ENCODE measurements at regions not wholly inside any gene's neighbourhood (a gene's known extent, or its start where the extent isn't known, plus 50 kb on each side); places are given as distances from the start of the nearest gene placed in this dataset.

DNA sequence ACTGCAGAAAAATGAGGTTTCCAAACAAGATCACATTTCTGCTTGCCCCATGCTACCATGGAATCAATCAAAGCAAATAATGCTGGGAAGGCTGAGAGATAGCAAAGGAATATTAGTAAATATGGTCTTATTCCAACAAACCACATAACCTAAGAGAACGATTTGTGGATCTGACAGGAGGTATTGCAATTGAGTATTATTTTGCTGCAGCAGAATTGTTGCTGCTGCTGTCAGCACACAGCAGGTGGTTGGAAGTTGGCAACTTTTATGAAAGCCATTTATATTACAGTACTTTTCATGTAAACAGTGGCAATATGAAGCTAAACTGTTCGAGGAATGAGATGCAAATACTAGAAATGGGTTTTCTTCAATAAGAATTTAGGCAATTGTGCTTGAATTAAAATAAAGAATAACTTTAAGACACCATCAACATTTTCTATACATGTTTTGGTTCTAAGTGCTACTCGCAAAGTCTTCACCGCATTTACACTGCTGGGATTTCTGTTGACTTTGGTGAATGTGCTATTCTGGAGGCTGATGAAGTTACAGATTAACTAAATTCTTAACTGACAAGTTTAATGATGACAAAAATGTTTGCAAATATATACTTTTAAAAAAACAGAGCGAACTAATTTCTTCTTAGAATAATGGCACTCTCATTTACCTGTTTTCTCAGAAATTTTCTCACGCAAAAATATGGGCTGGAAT, 1285.7 kb downstream of the CNTNAP5 start:
- Mint-ChIP-seq H3K36me3 (no peaks in the 10 kb centered on the region), H3K27ac (no peak overlapping the region), H3K4me3 (no peak overlapping the region), H3K9me3 (peaks cover 6 to 11% (median 7%) of the 10 kb centered on the region in 3 donors), H3K27me3 (no peaks in the 10 kb centered on the region), H3K4me1 (no peaks in the 10 kb centered on the region)
- CTCF ChIA-PET, result no interaction called here
- ATAC-seq (replicated peaks in 1 of 4), result no peak
- no peak overlapping the region for H3K27ac ChIP-seq (ENCODE audit: low read length)
- DNase-seq, result no peak
- POLR2A ChIA-PET, result no interaction called here
- no peak overlapping the region for H3K4me3 ChIP-seq (ENCODE audit: control insufficient read depth in 1 of 2, extremely low read depth in 1 of 2, low read length in 1 of 2)
- no CpG with 5 or more reads among the region's 6 CpGs for WGBS (ENCODE audit: insufficient coverage)
- no peaks in the 10 kb centered on the region for H3K27me3 ChIP-seq (replicated peaks in 1 of 2; ENCODE audit: control insufficient read depth in 2 of 2, extremely low read depth in 1 of 2, insufficient read depth in 2 of 2, low read length in 1 of 2)
- H3K4me1 ChIP-seq (ENCODE audit: control insufficient read depth in 1 of 2, extremely low read depth in 1 of 2, insufficient read depth in 2 of 2, low read length in 2 of 2), result no peaks in the 10 kb centered on the region
- no peaks in the 10 kb centered on the region for H3K9me3 ChIP-seq
- H3K36me3 ChIP-seq (ENCODE audit: control insufficient read depth in 2 of 2, extremely low read depth in 1 of 2, insufficient read depth in 1 of 2, low read length in 1 of 2), result no peaks in the 10 kb centered on the region

DNA sequence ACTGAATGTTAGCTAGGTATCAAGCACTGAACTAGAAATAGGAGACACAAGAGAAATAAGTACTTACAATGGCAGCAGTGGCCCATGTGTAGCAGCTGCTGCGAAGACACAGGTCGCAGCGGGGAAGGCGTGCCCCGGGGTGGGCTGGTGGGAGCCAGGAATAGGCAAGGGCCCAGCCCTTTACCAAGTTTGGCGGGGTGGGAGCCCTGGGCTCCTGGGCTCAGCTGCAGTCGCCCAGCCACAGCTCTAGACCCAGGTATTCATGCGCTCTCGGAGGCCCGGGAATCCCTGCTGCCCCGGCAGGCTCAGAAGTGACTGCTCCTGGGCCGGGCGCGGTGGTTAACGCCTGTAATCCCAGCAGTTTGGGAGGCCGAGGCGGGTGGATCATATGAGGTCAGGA, 1287.3 kb downstream of the CNTNAP5 start:
- peaks cover 3 to 11% (median 7%) of the 10 kb centered on the region in 3 donors for H3K9me3 Mint-ChIP-seq
- no peak overlapping the region for H3K4me3 Mint-ChIP-seq
- Histone ChIP-seq H3K36me3 (ENCODE audit: control insufficient read depth in 2 of 2, extremely low read depth in 1 of 2, insufficient read depth in 1 of 2, low read length in 1 of 2) (no peaks in the 10 kb centered on the region), H3K9me3 (no peaks in the 10 kb centered on the region), H3K27me3 (replicated peaks in 1 of 2; ENCODE audit: control insufficient read depth in 2 of 2, extremely low read depth in 1 of 2, insufficient read depth in 2 of 2, low read length in 1 of 2) (no peaks in the 10 kb centered on the region), H3K27ac (ENCODE audit: low read length) (no peak overlapping the region), H3K4me3 (ENCODE audit: control insufficient read depth in 1 of 2, extremely low read depth in 1 of 2, low read length in 1 of 2) (no peak overlapping the region), H3K4me1 (ENCODE audit: control insufficient read depth in 1 of 2, extremely low read depth in 1 of 2, insufficient read depth in 2 of 2, low read length in 2 of 2) (no peaks in the 10 kb centered on the region)
- WGBS (ENCODE audit: insufficient coverage), result 88% methylated on average over 11 of the region's 17 CpGs
- H3K27me3 Mint-ChIP-seq, result no peaks in the 10 kb centered on the region
- no peaks in the 10 kb centered on the region for H3K36me3 Mint-ChIP-seq
- DNase-seq (no peak), ATAC-seq (replicated peaks in 1 of 4) (no peak)
- no peak overlapping the region for H3K27ac Mint-ChIP-seq
- ChIA-PET CTCF (no interaction called here), POLR2A (no interaction called here)
- no peaks in the 10 kb centered on the region for H3K4me1 Mint-ChIP-seq

GRCh38 chr2:125313806-125314205, 1288.7 kb downstream of the CNTNAP5 start:
- DNase-seq, result no peak
- no peak for ATAC-seq (replicated peaks in 1 of 4)
- peaks cover 3 to 10% (median 8%) of the 10 kb centered on the region in 3 donors for H3K9me3 Mint-ChIP-seq
- H3K4me3 ChIP-seq (ENCODE audit: control insufficient read depth in 1 of 2, extremely low read depth in 1 of 2, low read length in 1 of 2), result no peak overlapping the region
- CTCF ChIA-PET, result no interaction called here
- H3K4me1 ChIP-seq (ENCODE audit: control insufficient read depth in 1 of 2, extremely low read depth in 1 of 2, insufficient read depth in 2 of 2, low read length in 2 of 2), result no peaks in the 10 kb centered on the region
- no peak overlapping the region for H3K4me3 Mint-ChIP-seq
- no peaks in the 10 kb centered on the region for H3K9me3 ChIP-seq
- H3K27ac Mint-ChIP-seq, result no peak overlapping the region
- H3K27ac ChIP-seq (ENCODE audit: low read length), result no peak overlapping the region
- H3K36me3 Mint-ChIP-seq, result no peaks in the 10 kb centered on the region
- POLR2A ChIA-PET, result no interaction called here
- H3K4me1 Mint-ChIP-seq, result no peaks in the 10 kb centered on the region
- H3K27me3 ChIP-seq (replicated peaks in 1 of 2; ENCODE audit: control insufficient read depth in 2 of 2, extremely low read depth in 1 of 2, insufficient read depth in 2 of 2, low read length in 1 of 2), result no peaks in the 10 kb centered on the region
- no peaks in the 10 kb centered on the region for H3K36me3 ChIP-seq (ENCODE audit: control insufficient read depth in 2 of 2, extremely low read depth in 1 of 2, insufficient read depth in 1 of 2, low read length in 1 of 2)
- H3K27me3 Mint-ChIP-seq, result no peaks in the 10 kb centered on the region
- 100% methylated on average over 1 of the region's 1 CpG for WGBS (ENCODE audit: insufficient coverage)

DNA sequence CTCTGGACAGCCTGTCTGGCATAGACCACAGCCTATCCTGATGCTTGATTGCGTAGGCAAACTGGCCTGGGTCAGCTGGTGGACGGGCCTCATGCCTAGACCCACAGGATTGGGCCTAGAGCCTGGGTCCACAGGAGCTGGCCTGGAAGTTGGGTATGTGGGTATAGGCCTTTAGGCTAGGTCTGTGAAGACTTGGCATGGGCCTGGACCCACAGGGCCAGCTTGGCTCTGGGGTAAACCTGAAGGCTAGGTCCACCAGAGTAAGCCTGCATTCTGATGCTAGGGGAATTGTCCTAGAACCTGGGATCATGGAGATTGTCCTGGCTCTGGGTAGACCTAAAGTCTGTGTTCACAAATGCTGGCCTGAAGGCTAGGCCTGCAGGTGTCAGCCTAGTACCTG, 1293.7 kb downstream of the CNTNAP5 start:
- POLR2A ChIA-PET, result no interaction called here
- CTCF ChIA-PET, result interaction anchor here in 1 of 2 donors (0.5 kb wide), 1 partner anchor 84 kb away, joined by 3 read pairs; no protein-coding TSS in a partner anchor

DNA sequence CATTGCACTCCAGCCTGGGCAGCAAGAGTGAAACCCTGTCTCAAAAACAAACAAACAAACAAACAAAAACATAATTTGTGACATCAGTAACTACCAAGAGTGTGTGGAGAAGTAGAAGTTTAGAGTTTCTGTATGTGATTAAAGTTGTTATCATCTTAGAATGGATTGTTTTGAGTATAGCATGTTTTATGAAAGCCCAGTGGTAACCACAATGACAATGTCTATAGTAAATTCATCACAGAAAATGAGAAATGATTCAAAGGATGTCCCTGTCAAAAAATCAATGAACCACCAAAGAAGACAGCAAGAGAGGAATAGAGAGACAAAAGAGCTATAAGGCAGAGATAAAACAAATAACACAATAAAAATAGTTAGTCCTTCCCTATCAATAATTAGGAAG, 1299.2 kb downstream of the CNTNAP5 start:
- Histone ChIP-seq H3K4me1 (ENCODE audit: control insufficient read depth in 1 of 2, extremely low read depth in 1 of 2, insufficient read depth in 2 of 2, low read length in 2 of 2) (no peaks in the 10 kb centered on the region), H3K27ac (ENCODE audit: low read length) (no peak overlapping the region), H3K36me3 (ENCODE audit: control insufficient read depth in 2 of 2, extremely low read depth in 1 of 2, insufficient read depth in 1 of 2, low read length in 1 of 2) (no peaks in the 10 kb centered on the region), H3K27me3 (replicated peaks in 1 of 2; ENCODE audit: control insufficient read depth in 2 of 2, extremely low read depth in 1 of 2, insufficient read depth in 2 of 2, low read length in 1 of 2) (no peaks in the 10 kb centered on the region), H3K4me3 (ENCODE audit: control insufficient read depth in 1 of 2, extremely low read depth in 1 of 2, low read length in 1 of 2) (no peak overlapping the region), H3K9me3 (no peaks in the 10 kb centered on the region)
- ChIA-PET POLR2A (no interaction called here), CTCF (no interaction called here)
- Mint-ChIP-seq H3K4me1 (no peaks in the 10 kb centered on the region), H3K4me3 (no peak overlapping the region), H3K36me3 (no peaks in the 10 kb centered on the region), H3K9me3 (peaks cover 6 to 16% (median 10%) of the 10 kb centered on the region in 3 donors), H3K27me3 (no peaks in the 10 kb centered on the region), H3K27ac (no peak overlapping the region)
- ATAC-seq (replicated peaks in 1 of 4) (no peak), DNase-seq (no peak)

More for the DNA sequence above, 1293.7 kb downstream of the CNTNAP5 start:
- 89% methylated on average over 1 of the region's 2 CpGs for WGBS (ENCODE audit: insufficient coverage)
- Histone ChIP-seq H3K27ac (ENCODE audit: low read length) (no peak overlapping the region), H3K9me3 (no peaks in the 10 kb centered on the region), H3K27me3 (replicated peaks in 1 of 2; ENCODE audit: control insufficient read depth in 2 of 2, extremely low read depth in 1 of 2, insufficient read depth in 2 of 2, low read length in 1 of 2) (no peaks in the 10 kb centered on the region), H3K36me3 (ENCODE audit: control insufficient read depth in 2 of 2, extremely low read depth in 1 of 2, insufficient read depth in 1 of 2, low read length in 1 of 2) (no peaks in the 10 kb centered on the region), H3K4me1 (ENCODE audit: control insufficient read depth in 1 of 2, extremely low read depth in 1 of 2, insufficient read depth in 2 of 2, low read length in 2 of 2) (no peaks in the 10 kb centered on the region), H3K4me3 (ENCODE audit: control insufficient read depth in 1 of 2, extremely low read depth in 1 of 2, low read length in 1 of 2) (no peak overlapping the region)
- H3K36me3 Mint-ChIP-seq, result no peaks in the 10 kb centered on the region
- H3K4me1 Mint-ChIP-seq, result no peaks in the 10 kb centered on the region
- H3K4me3 Mint-ChIP-seq, result no peak overlapping the region
- DNase-seq (no peak), ATAC-seq (replicated peaks in 1 of 4) (no peak)
- no peaks in the 10 kb centered on the region for H3K27me3 Mint-ChIP-seq
- H3K9me3 Mint-ChIP-seq, result peaks cover 10 to 15% (median 10%) of the 10 kb centered on the region in 3 donors
- H3K27ac Mint-ChIP-seq, result no peak overlapping the region

DNA sequence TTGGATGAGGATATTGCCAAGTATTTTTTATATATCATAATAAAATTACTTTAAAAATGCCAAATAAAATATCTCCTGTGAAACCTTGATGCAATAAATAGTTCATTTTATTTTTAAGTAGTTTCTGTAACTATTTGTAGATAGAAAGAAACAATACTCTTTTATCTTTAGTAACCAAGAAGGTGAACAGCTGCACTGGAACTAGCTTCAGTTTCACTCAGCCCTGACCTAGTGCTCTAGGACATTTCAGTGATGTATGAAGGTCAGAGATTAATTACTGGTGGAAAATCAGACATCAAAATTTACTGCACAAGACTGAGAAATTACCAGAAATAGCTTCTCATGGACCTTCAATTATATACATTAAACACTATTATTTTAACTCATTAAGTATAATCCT, 1305.0 kb downstream of the CNTNAP5 start:
- DNase-seq (no peak), ATAC-seq (replicated peaks in 1 of 4) (no peak)
- Mint-ChIP-seq H3K4me3 (no peak overlapping the region), H3K36me3 (no peaks in the 10 kb centered on the region), H3K27ac (no peak overlapping the region), H3K27me3 (no peaks in the 10 kb centered on the region), H3K4me1 (no peaks in the 10 kb centered on the region), H3K9me3 (peaks cover 5 to 12% (median 12%) of the 10 kb centered on the region in 3 donors)
- ChIA-PET POLR2A (no interaction called here), CTCF (no interaction called here)
- Histone ChIP-seq H3K27me3 (replicated peaks in 1 of 2; ENCODE audit: control insufficient read depth in 2 of 2, extremely low read depth in 1 of 2, insufficient read depth in 2 of 2, low read length in 1 of 2) (no peaks in the 10 kb centered on the region), H3K27ac (ENCODE audit: low read length) (no peak overlapping the region), H3K9me3 (no peaks in the 10 kb centered on the region), H3K4me3 (ENCODE audit: control insufficient read depth in 1 of 2, extremely low read depth in 1 of 2, low read length in 1 of 2) (no peak overlapping the region), H3K4me1 (ENCODE audit: control insufficient read depth in 1 of 2, extremely low read depth in 1 of 2, insufficient read depth in 2 of 2, low read length in 2 of 2) (no peaks in the 10 kb centered on the region), H3K36me3 (ENCODE audit: control insufficient read depth in 2 of 2, extremely low read depth in 1 of 2, insufficient read depth in 1 of 2, low read length in 1 of 2) (no peaks in the 10 kb centered on the region)

DNA sequence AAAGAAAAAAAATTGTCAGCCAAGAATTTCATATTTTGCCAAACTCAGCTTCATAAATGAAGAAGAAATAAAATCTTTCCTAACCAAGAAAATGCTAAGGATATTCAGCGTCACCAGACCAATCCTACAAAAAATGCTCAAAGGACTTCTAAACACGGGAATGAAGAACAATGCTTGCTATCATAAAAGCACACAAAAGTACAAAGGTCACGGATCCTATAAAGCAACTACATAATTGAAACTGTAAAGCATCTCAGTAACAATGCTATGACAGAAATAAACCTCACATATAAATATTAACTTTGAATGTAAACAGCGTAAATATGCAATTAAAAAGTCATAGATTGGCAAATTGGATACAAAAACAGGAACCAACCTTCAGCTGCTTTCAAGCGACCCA, 1314.6 kb upstream of the GYPC start:
- H3K9me3 ChIP-seq, result no peaks in the 10 kb centered on the region
- DNase-seq, result no peak
- POLR2A ChIA-PET, result no interaction called here
- no peaks in the 10 kb centered on the region for H3K4me1 Mint-ChIP-seq
- WGBS (ENCODE audit: insufficient coverage), result 60% methylated on average over 2 of the region's 5 CpGs
- no peak overlapping the region for H3K27ac Mint-ChIP-seq
- H3K9me3 Mint-ChIP-seq, result peaks cover 7 to 13% (median 13%) of the 10 kb centered on the region in 3 donors
- H3K4me3 ChIP-seq (ENCODE audit: control insufficient read depth in 1 of 2, extremely low read depth in 1 of 2, low read length in 1 of 2), result no peak overlapping the region
- H3K27me3 Mint-ChIP-seq, result no peaks in the 10 kb centered on the region
- H3K27ac ChIP-seq (ENCODE audit: low read length), result no peak overlapping the region
- no peak overlapping the region for H3K4me3 Mint-ChIP-seq
- H3K27me3 ChIP-seq (replicated peaks in 1 of 2; ENCODE audit: control insufficient read depth in 2 of 2, extremely low read depth in 1 of 2, insufficient read depth in 2 of 2, low read length in 1 of 2), result no peaks in the 10 kb centered on the region
- H3K36me3 Mint-ChIP-seq, result no peaks in the 10 kb centered on the region
- H3K4me1 ChIP-seq (ENCODE audit: control insufficient read depth in 1 of 2, extremely low read depth in 1 of 2, insufficient read depth in 2 of 2, low read length in 2 of 2), result no peaks in the 10 kb centered on the region
- CTCF ChIA-PET, result no interaction called here
- no peak for ATAC-seq (replicated peaks in 1 of 4)
- no peaks in the 10 kb centered on the region for H3K36me3 ChIP-seq (ENCODE audit: control insufficient read depth in 2 of 2, extremely low read depth in 1 of 2, insufficient read depth in 1 of 2, low read length in 1 of 2)
